Uterus (tissue), 3 donors: ENCODE measurements at regions not wholly inside any gene's neighbourhood (a gene's known extent, or its start where the extent isn't known, plus 50 kb on each side); places are given as distances from the start of the nearest gene placed in this dataset.

Experiments used
- DNase-seq, 2 donors: peaks; one replicate each; pipeline ENCODE4 v3.0.0-alpha.2; 2019 to 2020
- H3K27ac ChIP-seq, 2 donors: fragments of 200-600 bp; sonication (generic); 1 replicate in 1 of 2; 2 replicates in 1 of 2; pipeline ENCODE4 v1.5.1; 2016 to 2018
- H3K27me3 ChIP-seq, 2 donors: fragments of 200-600 bp; sonication (generic); one replicate each; pipeline ENCODE4 v1.5.1; 2018 to 2019; ENCODE audit warnings: control low read depth in 1 of 2
- H3K36me3 ChIP-seq, 2 donors: fragments of 200-600 bp; sonication (generic); one replicate each; pipeline ENCODE4 v1.5.1; 2019; ENCODE audit warnings: control low read depth in 1 of 2
- H3K4me1 ChIP-seq, 2 donors: fragments of 200-600 bp; sonication (generic); one replicate each; pipeline ENCODE4 v1.5.1; 2018 to 2019; ENCODE audit warnings: control low read depth in 1 of 2
- H3K4me3 ChIP-seq, 2 donors: fragments of 200-600 bp; sonication (generic); 1 replicate in 1 of 2; 2 replicates in 1 of 2; pipeline ENCODE4 v1.5.1; 2018 to 2019; ENCODE audit warnings: mild to moderate bottlenecking in 1 of 2
- H3K9me3 ChIP-seq, 2 donors: fragments of 200-600 bp; sonication (generic); one replicate each; pipeline ENCODE4 v1.5.1; 2019; ENCODE audit warnings: control low read depth in 1 of 2
- POLR2A ChIP-seq, 2 donors: fragments of 450-650 bp; IDR thresholded peaks; one replicate each; pipeline ENCODE4 v1.6.1; 2016; ENCODE audit warnings: antibody characterized with exemption in 2 of 2, mild to moderate bottlenecking in 1 of 2, moderate library complexity in 1 of 2
- intact Hi-C: fragments of 100-400 bp; cut with DNase I; formaldehyde crosslinking; loops from one replicate; pipeline ENCODE4 v1.15.1; 2023; ENCODE audit warnings: low total_unique reads
- TF ChIP-seq, protein P1 (sequence below), 4 experiments: fragments of 200-600 bp in 2 of 4; fragments of 450-650 bp in 2 of 4; sonication (generic) in 2 of 4; IDR thresholded peaks; one replicate each; pipeline ENCODE4 v1.5.1; 2016 to 2019; ENCODE audit warnings: antibody characterized with exemption in 4 of 4, mild to moderate bottlenecking in 2 of 4, moderate library complexity in 1 of 4
- donor health status: DM: yes; HTN: yes; CAD: no.

DNA sequence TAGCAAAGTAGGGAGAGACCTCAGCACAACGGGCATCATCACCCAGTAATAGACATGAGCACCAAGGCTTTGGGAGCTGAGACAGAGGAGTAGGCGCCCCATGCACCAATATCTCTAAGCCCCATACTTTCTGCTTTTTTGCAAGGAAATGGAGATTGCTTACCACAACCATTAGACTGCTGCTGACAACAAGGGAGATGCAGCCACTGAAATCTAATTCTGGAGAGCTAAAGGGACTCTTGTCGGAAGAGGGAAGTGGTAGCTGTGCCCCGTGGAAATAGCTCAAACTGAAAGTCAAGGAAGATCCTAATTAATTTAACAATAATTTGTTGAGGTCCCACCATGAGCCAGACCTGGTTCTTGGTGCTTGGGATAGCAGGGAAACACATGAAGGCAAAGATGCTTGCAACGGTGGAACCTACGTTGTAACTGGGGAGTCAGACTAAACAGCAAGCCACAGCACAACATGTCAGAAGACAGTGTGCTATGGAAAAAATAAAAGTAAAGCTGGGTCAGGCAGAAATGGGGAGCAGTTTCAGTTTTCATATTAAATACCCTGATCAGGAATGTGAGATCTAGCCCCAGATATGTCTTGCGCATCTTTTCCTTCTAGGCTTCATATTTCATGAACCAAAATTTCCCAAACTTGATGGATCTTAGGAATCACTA, 1131.0 kb downstream of the BCL11B start:
- TF ChIP-seq POLR2A (IDR thresholded peaks at IDR 0.05), result no peak
- TF ChIP-seq, protein P1, sequence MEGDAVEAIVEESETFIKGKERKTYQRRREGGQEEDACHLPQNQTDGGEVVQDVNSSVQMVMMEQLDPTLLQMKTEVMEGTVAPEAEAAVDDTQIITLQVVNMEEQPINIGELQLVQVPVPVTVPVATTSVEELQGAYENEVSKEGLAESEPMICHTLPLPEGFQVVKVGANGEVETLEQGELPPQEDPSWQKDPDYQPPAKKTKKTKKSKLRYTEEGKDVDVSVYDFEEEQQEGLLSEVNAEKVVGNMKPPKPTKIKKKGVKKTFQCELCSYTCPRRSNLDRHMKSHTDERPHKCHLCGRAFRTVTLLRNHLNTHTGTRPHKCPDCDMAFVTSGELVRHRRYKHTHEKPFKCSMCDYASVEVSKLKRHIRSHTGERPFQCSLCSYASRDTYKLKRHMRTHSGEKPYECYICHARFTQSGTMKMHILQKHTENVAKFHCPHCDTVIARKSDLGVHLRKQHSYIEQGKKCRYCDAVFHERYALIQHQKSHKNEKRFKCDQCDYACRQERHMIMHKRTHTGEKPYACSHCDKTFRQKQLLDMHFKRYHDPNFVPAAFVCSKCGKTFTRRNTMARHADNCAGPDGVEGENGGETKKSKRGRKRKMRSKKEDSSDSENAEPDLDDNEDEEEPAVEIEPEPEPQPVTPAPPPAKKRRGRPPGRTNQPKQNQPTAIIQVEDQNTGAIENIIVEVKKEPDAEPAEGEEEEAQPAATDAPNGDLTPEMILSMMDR (IDR thresholded peaks at IDR 0.05), result no peak
- Histone ChIP-seq H3K27me3 (no peaks in the 10 kb centered on the region), H3K9me3 (no peaks in the 10 kb centered on the region), H3K4me1 (no peaks in the 10 kb centered on the region), H3K4me3 (no peak overlapping the region), H3K27ac (no peak overlapping the region), H3K36me3 (no peaks in the 10 kb centered on the region)
- no peak for DNase-seq
- intact Hi-C loops, result no loop called here

DNA sequence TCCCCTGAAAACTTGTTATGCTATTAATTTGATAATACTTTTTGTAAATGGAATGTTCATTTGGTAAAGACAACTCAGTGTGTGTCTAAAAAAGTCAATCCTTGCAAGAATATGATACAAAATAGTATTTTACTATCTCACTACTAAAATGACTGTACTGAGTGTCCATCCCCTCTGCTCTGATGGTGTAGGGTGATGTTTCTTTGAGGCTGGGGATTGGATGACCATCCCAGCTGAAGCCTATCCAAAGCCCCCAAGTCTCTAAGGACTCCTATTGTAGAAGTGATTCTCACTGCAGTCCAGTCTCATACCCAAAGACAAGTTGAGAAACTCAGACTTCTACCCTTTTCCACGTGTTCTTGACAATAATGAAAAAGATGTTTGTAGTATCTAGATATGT, 1128.4 kb downstream of the BCL11B start:
- intact Hi-C loops, result no loop called here
- Histone ChIP-seq H3K27ac (no peak overlapping the region), H3K4me1 (no peaks in the 10 kb centered on the region), H3K9me3 (no peaks in the 10 kb centered on the region), H3K4me3 (no peak overlapping the region), H3K36me3 (no peaks in the 10 kb centered on the region), H3K27me3 (no peaks in the 10 kb centered on the region)
- TF ChIP-seq, protein P1 (IDR thresholded peaks at IDR 0.05), result no peak
- TF ChIP-seq POLR2A (IDR thresholded peaks at IDR 0.05), result no peak
- DNase-seq, result no peak

DNA sequence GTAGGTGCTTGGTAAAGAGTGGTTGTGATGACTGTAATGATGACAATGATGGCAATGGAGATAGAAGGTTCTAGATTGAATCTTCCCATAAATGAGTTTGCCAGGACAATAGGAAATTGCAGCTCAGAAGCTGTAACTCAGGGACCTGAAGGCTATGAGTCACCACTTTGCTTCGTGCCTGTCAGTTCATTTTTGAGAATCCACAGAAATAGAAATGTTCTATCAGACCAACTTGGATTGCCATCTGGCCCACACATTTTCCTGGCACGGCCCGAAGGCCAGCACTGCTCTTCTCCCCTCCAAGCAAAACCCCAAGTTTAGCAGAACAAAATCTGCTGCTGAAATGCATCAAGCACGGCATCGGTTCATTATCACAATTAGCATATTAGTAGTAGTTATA, 1127.0 kb downstream of the BCL11B start:
- no peaks in the 10 kb centered on the region for H3K27me3 ChIP-seq
- intact Hi-C loops, result no loop called here

DNA sequence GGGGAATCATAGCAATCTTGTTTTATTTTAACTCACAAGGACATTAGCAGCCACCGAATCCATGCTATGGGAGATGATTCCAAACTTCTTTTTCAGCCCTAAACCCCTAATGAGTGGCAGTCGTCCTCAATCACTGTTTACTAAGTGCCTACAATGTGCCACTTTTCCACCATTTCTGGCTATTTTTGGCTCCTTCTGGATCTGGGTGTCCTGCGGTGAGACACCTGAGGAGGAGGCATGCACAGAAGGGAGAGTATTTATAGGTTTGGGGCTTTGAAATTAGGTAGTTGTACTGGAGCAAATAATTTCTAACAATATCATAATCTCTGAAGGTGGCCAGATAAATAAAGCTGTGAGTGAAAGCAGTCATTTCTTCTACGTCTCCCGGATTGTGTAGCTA, 1125.6 kb downstream of the BCL11B start:
- DNase-seq, result no peak
- intact Hi-C loops, result no loop called here
- no peaks in the 10 kb centered on the region for H3K9me3 ChIP-seq

More for the DNA sequence above, 1127.0 kb downstream of the BCL11B start:
- no peak for TF ChIP-seq POLR2A (IDR thresholded peaks at IDR 0.05)
- TF ChIP-seq, protein P1 (IDR thresholded peaks at IDR 0.05), result no peak
- no peak for DNase-seq
- Histone ChIP-seq H3K4me3 (no peak overlapping the region), H3K9me3 (no peaks in the 10 kb centered on the region), H3K27ac (no peak overlapping the region), H3K36me3 (no peaks in the 10 kb centered on the region), H3K4me1 (no peaks in the 10 kb centered on the region)

DNA sequence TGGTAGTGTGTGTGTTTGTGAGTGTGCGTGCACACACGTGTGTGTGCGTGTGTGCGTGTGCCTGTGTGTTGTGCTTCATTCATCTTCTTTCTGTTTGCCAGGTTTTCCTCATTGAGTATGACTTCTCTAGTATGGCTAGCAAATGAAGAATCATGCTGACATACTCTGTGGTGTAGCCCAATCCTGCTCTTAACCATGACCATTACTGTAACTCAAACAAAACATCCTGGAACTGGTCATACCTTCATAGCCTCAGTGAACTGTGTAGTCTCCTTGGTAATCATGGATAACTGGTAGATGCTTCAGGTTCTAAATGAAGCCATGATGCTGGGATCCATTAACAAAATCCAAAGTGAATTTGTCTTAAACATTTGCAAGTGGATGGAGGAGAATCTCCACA, 1117.7 kb downstream of the BCL11B start:
- Histone ChIP-seq H3K36me3 (no peaks in the 10 kb centered on the region), H3K4me3 (no peak overlapping the region), H3K27me3 (no peaks in the 10 kb centered on the region), H3K27ac (no peak overlapping the region), H3K4me1 (no peaks in the 10 kb centered on the region), H3K9me3 (no peaks in the 10 kb centered on the region)
- DNase-seq, result no peak
- intact Hi-C loops, result no loop called here
- no peak for TF ChIP-seq POLR2A (IDR thresholded peaks at IDR 0.05)

More for the DNA sequence above, 1125.6 kb downstream of the BCL11B start:
- Histone ChIP-seq H3K36me3 (no peaks in the 10 kb centered on the region), H3K4me3 (no peak overlapping the region), H3K4me1 (no peaks in the 10 kb centered on the region), H3K27ac (no peak overlapping the region), H3K27me3 (no peaks in the 10 kb centered on the region)
- no peak for TF ChIP-seq POLR2A (IDR thresholded peaks at IDR 0.05)
- TF ChIP-seq, protein P1 (IDR thresholded peaks at IDR 0.05), result no peak

DNA sequence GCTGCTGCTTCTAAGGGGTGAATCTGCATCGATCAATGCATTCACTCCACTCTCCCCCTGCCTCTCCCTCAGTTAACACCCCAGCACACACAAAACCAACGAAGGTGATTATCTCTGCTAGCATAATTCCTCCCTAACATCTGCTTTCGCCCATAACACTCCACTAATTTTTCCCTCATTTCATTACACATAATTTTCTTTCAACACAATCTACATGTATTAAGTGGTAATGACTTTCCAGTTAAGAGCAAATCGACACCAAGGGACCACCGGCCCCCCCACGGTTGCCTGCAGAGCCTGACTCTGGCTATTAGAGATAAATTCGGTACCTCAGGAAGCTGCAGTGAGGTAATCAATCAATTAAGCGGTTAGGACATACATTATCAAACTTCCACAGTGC, 1115.6 kb downstream of the BCL11B start:
- no peaks in the 10 kb centered on the region for H3K4me1 ChIP-seq

More for the DNA sequence above, 1115.6 kb downstream of the BCL11B start:
- no peaks in the 10 kb centered on the region for H3K27me3 ChIP-seq
- H3K36me3 ChIP-seq, result no peaks in the 10 kb centered on the region
- intact Hi-C loops, result no loop called here
- H3K4me3 ChIP-seq, result no peak overlapping the region
- TF ChIP-seq POLR2A (IDR thresholded peaks at IDR 0.05), result no peak
- TF ChIP-seq, protein P1 (IDR thresholded peaks at IDR 0.05), result no peak
- DNase-seq, result no peak
- no peaks in the 10 kb centered on the region for H3K9me3 ChIP-seq
- no peak overlapping the region for H3K27ac ChIP-seq
